Nephron (organoid): ENCODE measurements at regions not wholly inside any gene's neighbourhood (a gene's known extent, or its start where the extent isn't known, plus 50 kb on each side); places are given as distances from the start of the nearest gene placed in this dataset.
A peak's percentile ranks its signal among the peaks of the same experiment; 100 is the strongest.

Source experiments
- H3K27ac Mint-ChIP-seq, 3 experiments: 2 replicates each; pipeline ENCODE4 v1.8.0; 2020; ENCODE audit warnings: mixed read lengths in 3 of 3, mild to moderate bottlenecking in 2 of 3, moderate library complexity in 1 of 3
- H3K27me3 Mint-ChIP-seq: 2 replicates; pipeline ENCODE4 v1.8.0; 2021; ENCODE audit warnings: low read depth, mild to moderate bottlenecking, moderate library complexity, mixed read lengths
- H3K36me3 Mint-ChIP-seq: 2 replicates; pipeline ENCODE4 v1.8.0; 2020; ENCODE audit warnings: low read depth, mixed read lengths
- H3K4me1 Mint-ChIP-seq: 2 replicates; pipeline ENCODE4 v1.8.0; 2020; ENCODE audit warnings: mixed read lengths
- H3K4me3 Mint-ChIP-seq, 3 experiments: 2 replicates each; pipeline ENCODE4 v1.8.0; 2020; ENCODE audit warnings: mild to moderate bottlenecking in 3 of 3, mixed read lengths in 3 of 3, moderate library complexity in 2 of 3
- H3K9me3 Mint-ChIP-seq: 2 replicates; pipeline ENCODE4 v1.8.0; 2020; ENCODE audit warnings: mixed read lengths
- CTCF ChIP-seq, 3 experiments: fragments of 200-600 bp; sonication (generic); IDR thresholded peaks; one replicate each; pipeline ENCODE4 v1.5.0; 2021; ENCODE audit warnings: antibody characterized with exemption in 3 of 3; ENCODE audit not compliant: unreplicated experiment in 3 of 3

- H3K27me3 Mint-ChIP-seq: no peaks in the 10 kb centered on the region
- no peaks in the 10 kb centered on the region for H3K9me3 Mint-ChIP-seq
- H3K4me1 Mint-ChIP-seq: no peaks in the 10 kb centered on the region
- H3K4me3 Mint-ChIP-seq: no peak overlapping the region
- no peak for TF ChIP-seq CTCF (IDR thresholded peaks at IDR 0.05; ENCODE audit: unreplicated experiment in 3 of 3)
- H3K36me3 Mint-ChIP-seq: no peaks in the 10 kb centered on the region
- H3K27ac Mint-ChIP-seq: no peak overlapping the region
Observed at GRCh38 chr11:127713226-127713625, 712.7 kb upstream of the KIRREL3 start.

GRCh38 chr11:127711748-127712147 lies 711.2 kb upstream of the KIRREL3 start:
- no peak for TF ChIP-seq CTCF (IDR thresholded peaks at IDR 0.05; ENCODE audit: unreplicated experiment in 3 of 3)
- H3K36me3 Mint-ChIP-seq: no peaks in the 10 kb centered on the region
- no peak overlapping the region for H3K27ac Mint-ChIP-seq
- no peaks in the 10 kb centered on the region for H3K27me3 Mint-ChIP-seq
- no peaks in the 10 kb centered on the region for H3K4me1 Mint-ChIP-seq
- no peaks in the 10 kb centered on the region for H3K9me3 Mint-ChIP-seq
- no peak overlapping the region for H3K4me3 Mint-ChIP-seq

- Mint-ChIP-seq H3K4me1 (no peaks in the 10 kb centered on the region), H3K9me3 (no peaks in the 10 kb centered on the region), H3K27me3 (no peaks in the 10 kb centered on the region), H3K36me3 (no peaks in the 10 kb centered on the region), H3K4me3 (no peak overlapping the region), H3K27ac (no peak overlapping the region)
- no peak for TF ChIP-seq CTCF (IDR thresholded peaks at IDR 0.05; ENCODE audit: unreplicated experiment in 3 of 3)
Observed at GRCh38 chr11:127710831-127711230, 710.3 kb upstream of the KIRREL3 start.

GRCh38 chr11:127709960-127710359 lies 709.4 kb upstream of the KIRREL3 start:
- Mint-ChIP-seq H3K4me3 (no peak overlapping the region), H3K36me3 (no peaks in the 10 kb centered on the region), H3K9me3 (no peaks in the 10 kb centered on the region), H3K27me3 (no peaks in the 10 kb centered on the region), H3K4me1 (no peaks in the 10 kb centered on the region), H3K27ac (no peak overlapping the region)
- no peak for TF ChIP-seq CTCF (IDR thresholded peaks at IDR 0.05; ENCODE audit: unreplicated experiment in 3 of 3)

- Mint-ChIP-seq H3K9me3 (peaks cover 6% of the 10 kb centered on the region), H3K36me3 (no peaks in the 10 kb centered on the region), H3K27me3 (no peaks in the 10 kb centered on the region), H3K4me3 (no peak overlapping the region), H3K27ac (no peak overlapping the region), H3K4me1 (no peaks in the 10 kb centered on the region)
- TF ChIP-seq CTCF (IDR thresholded peaks at IDR 0.05; ENCODE audit: unreplicated experiment in 3 of 3): no peak
Observed at GRCh38 chr11:127693686-127694085, 693.1 kb upstream of the KIRREL3 start.

GRCh38 chr11:127683321-127683720 lies 682.8 kb upstream of the KIRREL3 start:
- Mint-ChIP-seq H3K9me3 (no peaks in the 10 kb centered on the region), H3K4me1 (peaks cover 13% of the 10 kb centered on the region), H3K27me3 (no peaks in the 10 kb centered on the region), H3K4me3 (no peak overlapping the region), H3K36me3 (no peaks in the 10 kb centered on the region), H3K27ac (peak overlapping the region in 2 of 3 experiments; percentile 43 to 60)
- TF ChIP-seq CTCF (IDR thresholded peaks at IDR 0.05; ENCODE audit: unreplicated experiment in 3 of 3): no peak
